ENCODE measurements at regions not wholly inside any gene's neighbourhood (a gene's known extent, or its start where the extent isn't known, plus 50 kb on each side); places are given as distances from the start of the nearest gene placed in this dataset.
"Not testable (repeated sequence)": the region's sequence is repeated elsewhere in the genome, so short reads cannot be mapped to it uniquely, and the experiment has no call there.

GRCh38 chr3:185306286-185306685 is 52.4 kb upstream of the EHHADH start:
- H3K9me3 ChIP-seq (ENCODE audit: control insufficient read depth in 1 of 2, low read length in 2 of 2); CTCF ChIA-PET (ENCODE audit: partially characterized antibody); H3K27ac ChIP-seq (ENCODE audit: low read depth, low read length); H3K4me3 Mint-ChIP-seq; DNase-seq; H3K4me3 ChIP-seq (ENCODE audit: low read length in 2 of 2); POLR2A ChIA-PET (ENCODE audit: partially characterized antibody); H3K27me3 Mint-ChIP-seq; intact Hi-C loops (cut with micrococcal nuclease); H3K4me1 Mint-ChIP-seq; H3K27ac Mint-ChIP-seq; H3K36me3 ChIP-seq (ENCODE audit: insufficient read depth, low read length); H3K4me1 ChIP-seq (ENCODE audit: insufficient read depth, low read length); H3K27me3 ChIP-seq (ENCODE audit: insufficient read depth, low read length): not testable (repeated sequence)
- peaks cover 2 to 27% (median 17%) of the 10 kb centered on the region in 8 donors for H3K9me3 Mint-ChIP-seq
- H3K36me3 Mint-ChIP-seq, result peaks cover 15 to 34% of the 10 kb centered on the region in 2 donors

- peaks cover 15 to 34% of the 10 kb centered on the region in 2 donors for H3K36me3 Mint-ChIP-seq
- intact Hi-C loops (cut with micrococcal nuclease), result no loop called here
- no peak overlapping the region for H3K4me3 Mint-ChIP-seq
- H3K27me3 Mint-ChIP-seq, result peaks cover 0 to 2% of the 10 kb centered on the region in 2 donors
- no peaks in the 10 kb centered on the region for H3K4me1 ChIP-seq (ENCODE audit: insufficient read depth, low read length)
- H3K27me3 ChIP-seq (ENCODE audit: insufficient read depth, low read length), result no peaks in the 10 kb centered on the region
- no peak for DNase-seq
- H3K9me3 Mint-ChIP-seq, result peaks cover 2 to 27% (median 17%) of the 10 kb centered on the region in 8 donors
- H3K4me3 ChIP-seq (ENCODE audit: low read length in 2 of 2), result no peak overlapping the region
- ChIA-PET POLR2A (ENCODE audit: partially characterized antibody) (no interaction called here), CTCF (ENCODE audit: partially characterized antibody) (no interaction called here)
- no peaks in the 10 kb centered on the region for H3K36me3 ChIP-seq (ENCODE audit: insufficient read depth, low read length)
- no peak overlapping the region for H3K27ac ChIP-seq (ENCODE audit: low read depth, low read length)
- no peaks in the 10 kb centered on the region for H3K4me1 Mint-ChIP-seq
- no peak overlapping the region for H3K27ac Mint-ChIP-seq
- H3K9me3 ChIP-seq (ENCODE audit: control insufficient read depth in 1 of 2, low read length in 2 of 2), result peaks cover 0 to 4% of the 10 kb centered on the region in 2 donors
Measured at GRCh38 chr3:185306847-185307246, 53.0 kb upstream of the EHHADH start.

- Histone ChIP-seq H3K36me3 (ENCODE audit: insufficient read depth, low read length) (no peaks in the 10 kb centered on the region), H3K27ac (ENCODE audit: low read depth, low read length) (no peak overlapping the region), H3K4me3 (ENCODE audit: low read length in 2 of 2) (no peak overlapping the region), H3K4me1 (ENCODE audit: insufficient read depth, low read length) (no peaks in the 10 kb centered on the region), H3K27me3 (ENCODE audit: insufficient read depth, low read length) (no peaks in the 10 kb centered on the region), H3K9me3 (ENCODE audit: control insufficient read depth in 1 of 2, low read length in 2 of 2) (peaks cover 0 to 4% of the 10 kb centered on the region in 2 donors)
- peak; percentile 7 to 31 (median 26) for DNase-seq
- Mint-ChIP-seq H3K9me3 (peaks cover 2 to 27% (median 17%) of the 10 kb centered on the region in 8 donors), H3K36me3 (peaks cover 15 to 34% of the 10 kb centered on the region in 2 donors), H3K4me1 (no peaks in the 10 kb centered on the region), H3K27ac (no peak overlapping the region), H3K4me3 (no peak overlapping the region), H3K27me3 (peaks cover 0 to 2% of the 10 kb centered on the region in 2 donors)
- ChIA-PET CTCF (ENCODE audit: partially characterized antibody) (interaction anchor here (0.7 to 2.4 kb wide), 10 partner anchors 11 to 530 kb away, joined by 3 to 9 read pairs (median 3); no protein-coding TSS in a partner anchor), POLR2A (ENCODE audit: partially characterized antibody) (no interaction called here)
- intact Hi-C loops (cut with micrococcal nuclease), result no loop called here
Measured at GRCh38 chr3:185308126-185308754, 54.4 kb upstream of the EHHADH start.

GRCh38 chr3:185309302-185309701 is 53.6 kb upstream of the MAP3K13 start:
- Mint-ChIP-seq H3K9me3 (peaks cover 2 to 27% (median 17%) of the 10 kb centered on the region in 8 donors), H3K4me3 (no peak overlapping the region), H3K27ac (no peak overlapping the region), H3K36me3 (peaks cover 15 to 34% of the 10 kb centered on the region in 2 donors), H3K27me3 (peaks cover 0 to 2% of the 10 kb centered on the region in 2 donors), H3K4me1 (no peaks in the 10 kb centered on the region)
- intact Hi-C loops (cut with micrococcal nuclease), result no loop called here
- Histone ChIP-seq H3K27ac (ENCODE audit: low read depth, low read length) (no peak overlapping the region), H3K4me1 (ENCODE audit: insufficient read depth, low read length) (no peaks in the 10 kb centered on the region), H3K9me3 (ENCODE audit: control insufficient read depth in 1 of 2, low read length in 2 of 2) (peaks cover 0 to 4% of the 10 kb centered on the region in 2 donors), H3K27me3 (ENCODE audit: insufficient read depth, low read length) (no peaks in the 10 kb centered on the region), H3K36me3 (ENCODE audit: insufficient read depth, low read length) (no peaks in the 10 kb centered on the region), H3K4me3 (ENCODE audit: low read length in 2 of 2) (no peak overlapping the region)
- POLR2A ChIA-PET (ENCODE audit: partially characterized antibody), result no interaction called here
- CTCF ChIA-PET (ENCODE audit: partially characterized antibody), result interaction anchor here (0.7 to 2.4 kb wide), 6 partner anchors 13 to 45 kb away, joined by 3 to 9 read pairs (median 4); no protein-coding TSS in a partner anchor
- no peak for DNase-seq

GRCh38 chr3:185309795-185310194 is 53.1 kb upstream of the MAP3K13 start:
- no peaks in the 10 kb centered on the region for H3K27me3 ChIP-seq (ENCODE audit: insufficient read depth, low read length)
- peaks cover 0 to 4% of the 10 kb centered on the region in 2 donors for H3K9me3 ChIP-seq (ENCODE audit: control insufficient read depth in 1 of 2, low read length in 2 of 2)
- no peaks in the 10 kb centered on the region for H3K36me3 ChIP-seq (ENCODE audit: insufficient read depth, low read length)
- H3K4me1 Mint-ChIP-seq, result no peaks in the 10 kb centered on the region
- ChIA-PET POLR2A (ENCODE audit: partially characterized antibody) (no interaction called here), CTCF (ENCODE audit: partially characterized antibody) (interaction anchor here (0.7 to 2.4 kb wide), 3 partner anchors 20 to 44 kb away, joined by 3 to 5 read pairs (median 4); no protein-coding TSS in a partner anchor)
- H3K9me3 Mint-ChIP-seq, result peaks cover 2 to 27% (median 17%) of the 10 kb centered on the region in 8 donors
- H3K4me3 ChIP-seq (ENCODE audit: low read length in 2 of 2), result no peak overlapping the region
- H3K4me1 ChIP-seq (ENCODE audit: insufficient read depth, low read length), result no peaks in the 10 kb centered on the region
- no peak for DNase-seq
- H3K4me3 Mint-ChIP-seq, result no peak overlapping the region
- H3K27ac Mint-ChIP-seq, result no peak overlapping the region
- H3K27ac ChIP-seq (ENCODE audit: low read depth, low read length), result no peak overlapping the region
- H3K36me3 Mint-ChIP-seq, result peaks cover 15 to 34% of the 10 kb centered on the region in 2 donors
- intact Hi-C loops (cut with micrococcal nuclease), result no loop called here
- peaks cover 0 to 2% of the 10 kb centered on the region in 2 donors for H3K27me3 Mint-ChIP-seq

- H3K4me3 ChIP-seq (ENCODE audit: low read length in 2 of 2), result no peak overlapping the region
- peaks cover 0 to 4% of the 10 kb centered on the region in 2 donors for H3K9me3 ChIP-seq (ENCODE audit: control insufficient read depth in 1 of 2, low read length in 2 of 2)
- Mint-ChIP-seq H3K4me3 (no peak overlapping the region), H3K27me3 (peaks cover under 1 to 2% of the 10 kb centered on the region in 2 donors), H3K27ac (no peak overlapping the region), H3K4me1 (no peaks in the 10 kb centered on the region), H3K9me3 (peaks cover 0 to 21% (median 13%) of the 10 kb centered on the region in 8 donors), H3K36me3 (peaks cover 11 to 21% of the 10 kb centered on the region in 2 donors)
- no peaks in the 10 kb centered on the region for H3K4me1 ChIP-seq (ENCODE audit: insufficient read depth, low read length)
- CTCF ChIA-PET (ENCODE audit: partially characterized antibody), result no interaction called here
- no peak overlapping the region for H3K27ac ChIP-seq (ENCODE audit: low read depth, low read length)
- no peaks in the 10 kb centered on the region for H3K36me3 ChIP-seq (ENCODE audit: insufficient read depth, low read length)
- intact Hi-C loops (cut with micrococcal nuclease), result no loop called here
- POLR2A ChIA-PET (ENCODE audit: partially characterized antibody), result no interaction called here
- no peak for DNase-seq
- no peaks in the 10 kb centered on the region for H3K27me3 ChIP-seq (ENCODE audit: insufficient read depth, low read length)
Measured at GRCh38 chr3:185311991-185312390, 50.9 kb upstream of the MAP3K13 start.

Measured in CD4-positive, alpha-beta memory T cell (primary cell).